ENCODE measurements at regions not wholly inside any gene's neighbourhood (a gene's known extent, or its start where the extent isn't known, plus 50 kb on each side); places are given as distances from the start of the nearest gene placed in this dataset.

DNA sequence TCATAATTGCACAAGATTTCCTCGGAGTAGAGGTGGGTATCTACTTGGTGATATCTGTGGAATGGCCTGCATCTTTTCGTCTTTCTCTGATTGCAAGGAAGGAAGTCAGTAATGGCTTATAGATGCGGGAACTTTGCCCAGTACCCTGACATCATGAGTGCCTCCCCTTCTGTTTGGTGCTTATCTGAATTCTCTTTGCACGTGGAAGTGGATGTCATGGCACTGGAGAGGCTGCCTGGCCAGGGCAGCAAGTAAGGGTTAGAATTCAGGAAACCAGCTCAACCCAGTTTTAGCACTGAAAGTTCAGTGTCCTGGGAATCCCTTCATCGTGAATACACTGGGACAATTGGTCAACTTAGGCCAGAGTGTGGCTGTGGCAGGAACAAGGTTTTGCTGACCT lies 83.5 kb upstream of the RAPGEF2 start:
- no peak overlapping the region for H3K4me3 ChIP-seq (ENCODE audit: low read length)
- DNase-seq (no peak), ATAC-seq (no peak)
- no peaks in the 10 kb centered on the region for H3K79me2 ChIP-seq (ENCODE audit: low read length)
- no peak overlapping the region for H2AFZ ChIP-seq (ENCODE audit: low read length)
- no TSS peak for BruUV-seq (replicated peaks)
- no peaks in the 10 kb centered on the region for H3F3A ChIP-seq (ENCODE audit: low read length, unreplicated experiment)
- H3K9me2 ChIP-seq (replicated peaks; ENCODE audit: low read length), result no peaks in the 10 kb centered on the region
- TF ChIP-seq EZH2phosphoT487 (IDR thresholded peaks at IDR 0.05; ENCODE audit: borderline replicate concordance, low read length) (no peak), EZH2 (IDR thresholded peaks at IDR 0.05; ENCODE audit: low read length, unreplicated experiment) (no peak), CTCF (conservative IDR thresholded peaks at IDR 0.05; ENCODE audit: low read depth, low read length) (no peak)
- no peaks in the 10 kb centered on the region for H3K27me3 ChIP-seq (ENCODE audit: low read length)
- no peak overlapping the region for H3K4me2 ChIP-seq (ENCODE audit: low read length)
- no peaks in the 10 kb centered on the region for H3K4me1 ChIP-seq (ENCODE audit: insufficient read depth, low read length)
- intact Hi-C loops (cut with micrococcal nuclease), result no loop called here
- no peak overlapping the region for H3K9ac ChIP-seq (ENCODE audit: low read length)
- CTCF ChIA-PET, result interaction anchor here (0.6 kb wide), 1 partner anchor 143 kb away, joined by 3 read pairs; no protein-coding TSS in a partner anchor
- no peak overlapping the region for H3K27ac ChIP-seq (ENCODE audit: low read length)
- H3K9me3 ChIP-seq (ENCODE audit: low read length), result no peaks in the 10 kb centered on the region
- no peaks in the 10 kb centered on the region for H4K20me1 ChIP-seq (ENCODE audit: low read length)
- no peaks in the 10 kb centered on the region for H3K36me3 ChIP-seq (ENCODE audit: low read depth, low read length)
- POLR2A ChIA-PET (ENCODE audit: unreplicated experiment), result no interaction called here

DNA sequence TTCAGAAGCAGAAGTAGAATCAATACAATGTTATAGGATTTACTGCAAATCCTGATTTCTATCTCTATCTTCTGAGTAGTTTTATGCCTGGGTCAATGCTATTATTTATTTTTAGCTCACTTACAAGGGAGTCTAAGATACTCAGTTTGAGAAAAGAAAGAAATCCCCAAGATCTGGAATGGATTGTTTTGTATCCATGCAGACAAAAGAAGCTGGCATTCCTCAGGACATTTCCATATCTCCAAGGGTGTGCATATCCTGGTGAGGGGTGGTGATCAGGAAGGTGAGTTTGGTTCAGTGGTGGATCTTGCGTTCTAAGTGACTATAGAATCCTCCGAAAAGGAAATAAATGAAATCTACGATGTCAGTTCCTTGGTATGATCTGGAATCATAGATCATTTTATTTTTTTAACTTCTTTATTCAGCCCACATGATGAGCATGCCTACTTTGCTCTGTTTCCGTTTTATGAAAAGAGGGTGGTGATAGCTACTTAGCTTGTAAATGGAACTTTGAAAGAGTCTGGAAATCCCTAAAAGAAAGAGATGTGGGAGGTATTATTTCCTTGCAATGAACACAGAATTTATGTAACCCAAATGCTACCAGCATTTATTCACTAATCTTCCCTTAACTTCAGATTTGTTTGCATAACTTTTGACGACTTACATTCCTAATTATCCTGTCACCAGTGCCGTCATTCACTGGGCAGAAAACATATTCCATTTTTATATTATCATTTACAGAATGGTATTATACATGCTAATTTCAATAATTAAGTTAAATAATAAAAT lies 81.1 kb upstream of the RAPGEF2 start:
- H3K4me3 ChIP-seq (ENCODE audit: low read length), result no peak overlapping the region
- ChIA-PET POLR2A (ENCODE audit: unreplicated experiment) (no interaction called here), CTCF (no interaction called here)
- H3K4me1 ChIP-seq (ENCODE audit: insufficient read depth, low read length), result no peaks in the 10 kb centered on the region
- no peaks in the 10 kb centered on the region for H3K27me3 ChIP-seq (ENCODE audit: low read length)
- no peaks in the 10 kb centered on the region for H3K9me2 ChIP-seq (replicated peaks; ENCODE audit: low read length)
- no TSS peak for BruUV-seq (replicated peaks)
- no peak for ATAC-seq
- H2AFZ ChIP-seq (ENCODE audit: low read length), result no peak overlapping the region
- no peak overlapping the region for H3K9ac ChIP-seq (ENCODE audit: low read length)
- no peaks in the 10 kb centered on the region for H3K79me2 ChIP-seq (ENCODE audit: low read length)
- H3F3A ChIP-seq (ENCODE audit: low read length, unreplicated experiment), result no peaks in the 10 kb centered on the region
- H3K4me2 ChIP-seq (ENCODE audit: low read length), result no peak overlapping the region
- no peaks in the 10 kb centered on the region for H3K9me3 ChIP-seq (ENCODE audit: low read length)
- no peak overlapping the region for H3K27ac ChIP-seq (ENCODE audit: low read length)
- no peaks in the 10 kb centered on the region for H3K36me3 ChIP-seq (ENCODE audit: low read depth, low read length)
- no peaks in the 10 kb centered on the region for H4K20me1 ChIP-seq (ENCODE audit: low read length)
- DNase-seq, result no peak
- TF ChIP-seq EZH2phosphoT487 (IDR thresholded peaks at IDR 0.05; ENCODE audit: borderline replicate concordance, low read length) (no peak), CTCF (conservative IDR thresholded peaks at IDR 0.05; ENCODE audit: low read depth, low read length) (no peak), EZH2 (IDR thresholded peaks at IDR 0.05; ENCODE audit: low read length, unreplicated experiment) (no peak)
- intact Hi-C loops (cut with micrococcal nuclease), result no loop called here

DNA sequence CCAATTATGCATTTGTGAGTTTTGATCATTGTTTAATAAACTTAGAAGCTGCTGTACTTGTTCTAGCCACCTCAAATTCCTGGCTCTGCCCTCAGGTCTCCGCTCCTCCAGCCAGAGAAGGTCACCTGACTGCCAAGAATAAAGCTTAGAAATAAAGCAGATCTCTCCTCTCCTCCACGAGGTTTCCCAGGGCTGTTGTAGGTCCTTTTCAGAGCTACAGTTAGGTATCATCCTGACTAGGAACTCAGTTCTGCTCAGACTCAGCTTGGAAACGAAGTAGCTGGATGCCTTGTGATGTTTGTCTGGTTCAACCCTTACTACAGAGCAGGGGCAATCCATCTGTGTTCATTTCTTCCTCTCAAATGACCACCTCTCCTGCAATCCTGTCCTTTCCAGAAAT lies 79.1 kb upstream of the RAPGEF2 start:
- intact Hi-C loops (cut with micrococcal nuclease), result no loop called here
- TF ChIP-seq CTCF (conservative IDR thresholded peaks at IDR 0.05; ENCODE audit: low read depth, low read length) (no peak), EZH2phosphoT487 (IDR thresholded peaks at IDR 0.05; ENCODE audit: borderline replicate concordance, low read length) (no peak), EZH2 (IDR thresholded peaks at IDR 0.05; ENCODE audit: low read length, unreplicated experiment) (no peak)
- no peaks in the 10 kb centered on the region for H3K79me2 ChIP-seq (ENCODE audit: low read length)
- no peak overlapping the region for H3K4me3 ChIP-seq (ENCODE audit: low read length)
- no peak overlapping the region for H3K9ac ChIP-seq (ENCODE audit: low read length)
- no peak overlapping the region for H3K4me2 ChIP-seq (ENCODE audit: low read length)
- ChIA-PET CTCF (no interaction called here), POLR2A (ENCODE audit: unreplicated experiment) (no interaction called here)
- no peaks in the 10 kb centered on the region for H3F3A ChIP-seq (ENCODE audit: low read length, unreplicated experiment)
- no peaks in the 10 kb centered on the region for H3K9me2 ChIP-seq (replicated peaks; ENCODE audit: low read length)
- no TSS peak for BruUV-seq (replicated peaks)
- DNase-seq (no peak), ATAC-seq (no peak)
- no peaks in the 10 kb centered on the region for H3K36me3 ChIP-seq (ENCODE audit: low read depth, low read length)
- H3K9me3 ChIP-seq (ENCODE audit: low read length), result no peaks in the 10 kb centered on the region
- H3K27ac ChIP-seq (ENCODE audit: low read length), result no peak overlapping the region
- no peak overlapping the region for H2AFZ ChIP-seq (ENCODE audit: low read length)
- no peaks in the 10 kb centered on the region for H3K27me3 ChIP-seq (ENCODE audit: low read length)
- H4K20me1 ChIP-seq (ENCODE audit: low read length), result no peaks in the 10 kb centered on the region
- no peaks in the 10 kb centered on the region for H3K4me1 ChIP-seq (ENCODE audit: insufficient read depth, low read length)

All from PC-3 (cell line).